GM20431 (cell line): ENCODE measurements at regions not wholly inside any gene's neighbourhood (a gene's known extent, or its start where the extent isn't known, plus 50 kb on each side); places are given as distances from the start of the nearest gene placed in this dataset.
"Not testable (repeated sequence)": the region's sequence is repeated elsewhere in the genome, so short reads cannot be mapped to it uniquely, and the experiment has no call there.

Experiments used
- in situ Hi-C: fragments of 300-500 bp; cut with MseI, MboI; formaldehyde crosslinking; loops from one replicate; pipeline ENCODE4 v1.15.0; 2020; ENCODE audit warnings: low sequenced_read_pairs; ENCODE audit not compliant: unreplicated experiment

- in situ Hi-C loops: no loop called here
Observed at GRCh38 chr5:54886866-54887265, 98.5 kb downstream of the ESM1 start.

- in situ Hi-C loops: no loop called here
Observed at GRCh38 chr5:54885636-54886035, 99.8 kb downstream of the ESM1 start.

GRCh38 chr5:54884195-54884536, 101.2 kb downstream of the ESM1 start:
- in situ Hi-C loops: no loop called here

GRCh38 chr5:54883374-54884194, 101.8 kb downstream of the ESM1 start:
- in situ Hi-C loops: no loop called here

GRCh38 chr5:54882841-54883240, 102.6 kb downstream of the ESM1 start:
- in situ Hi-C loops: no loop called here

- in situ Hi-C loops: no loop called here
Observed at GRCh38 chr5:54882101-54882500, 103.3 kb downstream of the ESM1 start.

- in situ Hi-C loops: no loop called here
Observed at GRCh38 chr5:54881286-54882005, 103.9 kb downstream of the ESM1 start.

- in situ Hi-C loops: no loop called here
Observed at GRCh38 chr5:54876976-54877375, 108.4 kb downstream of the ESM1 start.

- in situ Hi-C loops: no loop called here
Observed at GRCh38 chr5:54876556-54876955, 108.8 kb downstream of the ESM1 start.

GRCh38 chr5:54874337-54875021, 110.9 kb downstream of the ESM1 start:
- in situ Hi-C loops: no loop called here

- in situ Hi-C loops: no loop called here
Observed at GRCh38 chr5:54873691-54874090, 111.7 kb downstream of the ESM1 start.

- in situ Hi-C loops: no loop called here
Observed at GRCh38 chr5:54872810-54873209, 112.6 kb downstream of the ESM1 start.

GRCh38 chr5:54870271-54870670, 115.1 kb downstream of the ESM1 start:
- in situ Hi-C loops: no loop called here

GRCh38 chr5:54869691-54870090, 115.7 kb downstream of the ESM1 start:
- in situ Hi-C loops: no loop called here

- in situ Hi-C loops: no loop called here
Observed at GRCh38 chr5:54868511-54869483, 116.6 kb downstream of the ESM1 start.

GRCh38 chr5:54867310-54867944, 118.0 kb downstream of the ESM1 start:
- in situ Hi-C loops: no loop called here

- in situ Hi-C loops: not testable (repeated sequence)
Observed at GRCh38 chr5:54864911-54865515, 120.4 kb downstream of the ESM1 start.

- in situ Hi-C loops: no loop called here
Observed at GRCh38 chr5:54862036-54862435, 123.4 kb downstream of the ESM1 start.
